GM23338 (cell line): ENCODE measurements at regions not wholly inside any gene's neighbourhood (a gene's known extent, or its start where the extent isn't known, plus 50 kb on each side); places are given as distances from the start of the nearest gene placed in this dataset.

ENCODE experiments used
- CREB1 ChIP-seq: fragments of 250-450 bp; sonication (Bioruptor Pico); IDR thresholded peaks from 2 replicates; pipeline ENCODE4 v1.5.0; 2020; ENCODE audit warnings: low read depth, mild to moderate bottlenecking, moderate library complexity
- CTCF ChIP-seq, 2 experiments: fragments of 200-600 bp in 1 of 2; sonication (generic) in 1 of 2; conservative IDR thresholded peaks; 2 replicates each; pipeline versions ENCODE4 v1.5.1 to v1.6.1; 2016 to 2017; ENCODE audit warnings: antibody characterized with exemption in 2 of 2, low read depth in 2 of 2, mild to moderate bottlenecking in 2 of 2, moderate library complexity in 1 of 2
- ETS1 ChIP-seq: IDR thresholded peaks from 2 replicates; pipeline ENCODE4 v1.6.1; 2016; ENCODE audit warnings: antibody characterized with exemption
- EZH2 ChIP-seq: fragments of 200-600 bp; sonication (generic); IDR thresholded peaks from one replicate; pipeline ENCODE4 v1.8.0; 2017; ENCODE audit warnings: antibody characterized with exemption, mild to moderate bottlenecking, low read depth; ENCODE audit not compliant: unreplicated experiment
- EZH2phosphoT487 ChIP-seq: fragments of 200-600 bp; sonication (generic); IDR thresholded peaks from one replicate; pipeline ENCODE4 v1.8.1; 2018; ENCODE audit warnings: antibody characterized with exemption; ENCODE audit not compliant: unreplicated experiment
- JUNB ChIP-seq: IDR thresholded peaks from one replicate; pipeline ENCODE4 v1.6.1; 2016; ENCODE audit warnings: antibody characterized with exemption; ENCODE audit not compliant: unreplicated experiment
- NANOG ChIP-seq: IDR thresholded peaks from 2 replicates; pipeline ENCODE4 v1.6.1; 2016; ENCODE audit warnings: antibody characterized with exemption, borderline replicate concordance
- POLR2AphosphoS5 ChIP-seq: IDR thresholded peaks from 2 replicates; pipeline ENCODE4 v1.6.1; 2016; ENCODE audit warnings: antibody characterized with exemption, low read depth
- REST ChIP-seq: IDR thresholded peaks from one replicate; pipeline ENCODE4 v1.6.1; 2018; ENCODE audit warnings: antibody characterized with exemption; ENCODE audit not compliant: unreplicated experiment
- STAT1 ChIP-seq: IDR thresholded peaks from one replicate; pipeline ENCODE4 v1.6.1; 2016; ENCODE audit warnings: antibody characterized with exemption; ENCODE audit not compliant: unreplicated experiment
- ZNF114 ChIP-seq: fragments of 250-450 bp; sonication (Bioruptor Pico); IDR thresholded peaks from 2 replicates; pipeline ENCODE4 v1.5.0; 2020; ENCODE audit warnings: mild to moderate bottlenecking, moderate library complexity
- ZNF331 ChIP-seq: fragments of 250-450 bp; sonication (Bioruptor Pico); IDR thresholded peaks from 2 replicates; pipeline ENCODE4 v1.5.0; 2020; ENCODE audit warnings: low read depth, mild to moderate bottlenecking, moderate library complexity
- ZNF462 ChIP-seq: fragments of 250-450 bp; sonication (Bioruptor Pico); IDR thresholded peaks from 2 replicates; pipeline ENCODE4 v1.5.0; 2020; ENCODE audit warnings: mild to moderate bottlenecking, moderate library complexity

DNA sequence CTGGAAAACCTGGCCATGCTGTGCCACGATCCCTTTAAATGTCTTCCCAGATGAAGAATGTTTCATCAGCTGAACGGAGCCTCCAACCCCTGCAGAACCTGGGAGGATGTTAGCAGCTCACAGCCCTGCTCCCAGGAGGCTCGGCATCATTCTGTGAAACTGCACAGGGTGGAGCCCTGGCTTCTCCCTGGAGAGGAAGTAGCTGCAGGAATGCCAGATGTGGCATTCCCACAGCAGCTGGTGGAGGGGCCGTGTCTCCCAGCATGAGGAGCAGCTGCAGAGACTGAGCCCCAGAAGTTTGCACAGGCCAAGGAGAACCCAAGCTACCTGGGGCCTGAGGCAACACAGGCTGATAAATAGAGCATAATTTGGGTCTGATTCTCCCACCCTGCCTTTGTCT is 165.8 kb upstream of the MAP3K1 start:
- TF ChIP-seq EZH2phosphoT487: no peak
- TF ChIP-seq CTCF (conservative IDR thresholded peaks at IDR 0.05; ENCODE audit: low read depth in 2 of 2): no peak
- no peak for TF ChIP-seq EZH2
- no peak for TF ChIP-seq JUNB
- no peak for TF ChIP-seq REST
- no peak for TF ChIP-seq POLR2AphosphoS5
- TF ChIP-seq ETS1: no peak
- no peak for TF ChIP-seq CREB1 (CRISPR knock-in tag)
- no peak for TF ChIP-seq ZNF114 (CRISPR knock-in tag)
- no peak for TF ChIP-seq STAT1
- TF ChIP-seq ZNF462 (CRISPR knock-in tag): no peak
- no peak for TF ChIP-seq ZNF331 (CRISPR knock-in tag)
- no peak for TF ChIP-seq NANOG
